CD14-positive monocyte (primary cell): ENCODE measurements at regions not wholly inside any gene's neighbourhood (a gene's known extent, or its start where the extent isn't known, plus 50 kb on each side); places are given as distances from the start of the nearest gene placed in this dataset.

Experiments
- DNase-seq, 3 donors: peaks; one replicate each; pipeline ENCODE4 v3.0.0-alpha.2; 2011 to 2022
- H2AFZ ChIP-seq: 2 replicates; pipeline ENCODE4 v1.6.0; 2012; ENCODE audit warnings: mild to moderate bottlenecking, low read depth, low read length, inconsistent platforms; ENCODE audit not compliant: insufficient read depth, poor library complexity, severe bottlenecking
- H3K27ac ChIP-seq, 2 donors: 1 replicate in 1 of 2; 2 replicates in 1 of 2; pipeline ENCODE4 v1.5.1; 2012 to 2013; ENCODE audit warnings: low read length in 2 of 2, control low read depth in 1 of 2, inconsistent platforms in 1 of 2, low read depth in 1 of 2, mild to moderate bottlenecking in 1 of 2
- H3K27me3 ChIP-seq, 2 donors: one replicate each; pipeline versions ENCODE4 v1.6.0 to v1.6.1; 2011 to 2013; ENCODE audit warnings: low read length in 2 of 2; ENCODE audit not compliant: control insufficient read depth in 2 of 2, insufficient read depth in 2 of 2
- H3K36me3 ChIP-seq, 2 donors: replicated peaks in 1 of 2; 1 replicate in 1 of 2; 2 replicates in 1 of 2; pipeline versions ENCODE4 v1.5.1 to v1.6.1; 2012 to 2013; ENCODE audit warnings: low read length in 2 of 2, control low read depth in 1 of 2, inconsistent platforms in 1 of 2, mild to moderate bottlenecking in 1 of 2; ENCODE audit not compliant: insufficient read depth in 2 of 2, control insufficient read depth in 1 of 2
- H3K4me1 ChIP-seq, 2 donors: 1 replicate in 1 of 2; 2 replicates in 1 of 2; pipeline versions ENCODE4 v1.5.1 to v1.6.1; 2012 to 2013; ENCODE audit warnings: low read length in 2 of 2, control low read depth in 1 of 2, inconsistent platforms in 1 of 2, mild to moderate bottlenecking in 1 of 2, moderate library complexity in 1 of 2; ENCODE audit not compliant: insufficient read depth in 2 of 2, control insufficient read depth in 1 of 2
- H3K4me2 ChIP-seq: replicated peaks from 2 replicates; pipeline ENCODE3; 2012; ENCODE audit warnings: low read length, moderate library complexity, mild to moderate bottlenecking; ENCODE audit not compliant: poor library complexity, severe bottlenecking; ENCODE audit errors: extremely low read depth
- H3K4me3 ChIP-seq, 3 experiments: fragments of 200-600 bp in 1 of 3; sonication (generic) in 1 of 3; replicated peaks in 1 of 3; 1 replicate in 2 of 3; 2 replicates in 1 of 3; pipeline ENCODE4 v1.5.1; 2011 to 2013; ENCODE audit warnings: low read length in 3 of 3, mild to moderate bottlenecking in 3 of 3, control low read depth in 2 of 3, low read depth in 2 of 3, inconsistent platforms in 1 of 3, moderate library complexity in 1 of 3
- H3K79me2 ChIP-seq: 2 replicates; pipeline ENCODE4 v1.6.0; 2012; ENCODE audit warnings: mild to moderate bottlenecking, control low read depth, inconsistent platforms, low read length, moderate library complexity; ENCODE audit not compliant: insufficient read depth
- H3K9ac ChIP-seq: 2 replicates; pipeline ENCODE4 v1.6.0; 2017; ENCODE audit warnings: low read length, mild to moderate bottlenecking; ENCODE audit not compliant: insufficient read depth, poor library complexity, severe bottlenecking
- H3K9me3 ChIP-seq, 2 donors: replicated peaks in 1 of 2; 1 replicate in 1 of 2; 2 replicates in 1 of 2; pipeline versions ENCODE4 v1.5.1 to v1.6.1; 2012 to 2013; ENCODE audit warnings: low read length in 2 of 2, control low read depth in 1 of 2; ENCODE audit not compliant: control insufficient read depth in 1 of 2, insufficient read depth in 1 of 2
- H4K20me1 ChIP-seq: 2 replicates; pipeline ENCODE4 v1.6.0; 2012; ENCODE audit warnings: mild to moderate bottlenecking, low read length, control low read depth, moderate library complexity; ENCODE audit not compliant: insufficient read depth
- H3K27ac Mint-ChIP-seq, 7 donors: one replicate each; pipeline ENCODE4 v1.8.0; 2020; ENCODE audit warnings: mild to moderate bottlenecking in 7 of 7, mixed read lengths in 7 of 7, moderate library complexity in 6 of 7, inconsistent platforms in 2 of 7
- H3K27me3 Mint-ChIP-seq, 3 donors: one replicate each; pipeline ENCODE4 v1.8.0; 2021 to 2022; ENCODE audit warnings: low read depth in 3 of 3, mild to moderate bottlenecking in 3 of 3, mixed read lengths in 3 of 3, moderate library complexity in 3 of 3, inconsistent platforms in 1 of 3
- H3K36me3 Mint-ChIP-seq, 2 donors: one replicate each; pipeline ENCODE4 v1.8.0; 2020; ENCODE audit warnings: mixed read lengths in 2 of 2, inconsistent platforms in 1 of 2, mild to moderate bottlenecking in 1 of 2
- H3K4me1 Mint-ChIP-seq: one replicate; pipeline ENCODE4 v1.8.0; 2020; ENCODE audit warnings: mild to moderate bottlenecking, mixed read lengths
- H3K4me3 Mint-ChIP-seq, 2 donors: one replicate each; pipeline ENCODE4 v1.8.0; 2020; ENCODE audit warnings: mild to moderate bottlenecking in 2 of 2, mixed read lengths in 2 of 2, moderate library complexity in 1 of 2
- H3K9me3 Mint-ChIP-seq, 7 donors: one replicate each; pipeline ENCODE4 v1.8.0; 2020 to 2022; ENCODE audit warnings: mixed read lengths in 7 of 7, mild to moderate bottlenecking in 6 of 7, moderate library complexity in 6 of 7, inconsistent platforms in 2 of 7
- CTCF ChIP-seq: fragments of 200-600 bp; IDR thresholded peaks from one replicate; pipeline ENCODE4 v1.8.0; 2022; ENCODE audit warnings: antibody characterized with exemption, mild to moderate bottlenecking
- WGBS: methylation state at CpG from one replicate; pipeline ENCODE4 v1.1.5; 2013; ENCODE audit warnings: missing lambda C conversion rate; ENCODE audit not compliant: insufficient coverage; 5-methylcytosine and 5-hydroxymethylcytosine counted together
- intact Hi-C, 2 donors: fragments of 100-400 bp; cut with micrococcal nuclease; formaldehyde crosslinking; loops; one replicate each; pipeline versions ENCODE4 v1.15.0 to v1.15.1; 2023

- Histone ChIP-seq H3K36me3 (no peaks in the 10 kb centered on the region), H4K20me1 (no peaks in the 10 kb centered on the region), H3K9me3 (no peaks in the 10 kb centered on the region), H2AFZ (no peak overlapping the region), H3K9ac (no peak overlapping the region), H3K4me2 (no peak overlapping the region), H3K4me3 (no peak overlapping the region), H3K27me3 (no peaks in the 10 kb centered on the region), H3K27ac (no peak overlapping the region), H3K4me1 (no peaks in the 10 kb centered on the region), H3K79me2 (no peaks in the 10 kb centered on the region)
- no peak for DNase-seq
- no peak overlapping the region for H3K4me3 Mint-ChIP-seq
- H3K4me1 Mint-ChIP-seq, result no peaks in the 10 kb centered on the region
- H3K9me3 Mint-ChIP-seq, result peaks cover 0 to 3% (median 2%) of the 10 kb centered on the region in 7 donors
- TF ChIP-seq CTCF, result no peak
- intact Hi-C loops, result no loop called here
- H3K36me3 Mint-ChIP-seq, result no peaks in the 10 kb centered on the region
- H3K27ac Mint-ChIP-seq, result no peak overlapping the region
- no peaks in the 10 kb centered on the region for H3K27me3 Mint-ChIP-seq
- WGBS, result no CpG with 5 or more reads among the region's 2 CpGs
Observed at GRCh38 chr1:181896824-181897223, 164.7 kb downstream of the ZNF648 start.

- Histone ChIP-seq H3K4me2 (no peak overlapping the region), H3K4me1 (no peaks in the 10 kb centered on the region), H2AFZ (no peak overlapping the region), H3K27ac (no peak overlapping the region), H4K20me1 (no peaks in the 10 kb centered on the region), H3K9ac (no peak overlapping the region), H3K4me3 (no peak overlapping the region), H3K9me3 (peaks cover 5 to 8% of the 10 kb centered on the region in 2 donors), H3K79me2 (no peaks in the 10 kb centered on the region), H3K27me3 (no peaks in the 10 kb centered on the region), H3K36me3 (no peaks in the 10 kb centered on the region)
- intact Hi-C loops, result no loop called here
- Mint-ChIP-seq H3K4me3 (no peak overlapping the region), H3K4me1 (no peaks in the 10 kb centered on the region), H3K36me3 (no peaks in the 10 kb centered on the region), H3K9me3 (peaks cover 2 to 11% (median 4%) of the 10 kb centered on the region in 7 donors), H3K27me3 (no peaks in the 10 kb centered on the region), H3K27ac (no peak overlapping the region)
- TF ChIP-seq CTCF, result no peak
- DNase-seq, result no peak
- 100% methylated on average over 2 of the region's 5 CpGs for WGBS
Observed at GRCh38 chr1:181894439-181894859, 167.1 kb downstream of the ZNF648 start.
